ENCODE measurements at regions not wholly inside any gene's neighbourhood (a gene's known extent, or its start where the extent isn't known, plus 50 kb on each side); places are given as distances from the start of the nearest gene placed in this dataset.

- TF ChIP-seq CTCF (IDR thresholded peaks at IDR 0.05) (no peak), POLR2A (IDR thresholded peaks at IDR 0.05) (no peak)
Measured at GRCh38 chr3:187975561-187976364, 178.2 kb upstream of the LPP start.
